Endothelial cell of umbilical vein (primary cell): ENCODE measurements at regions not wholly inside any gene's neighbourhood (a gene's known extent, or its start where the extent isn't known, plus 50 kb on each side); places are given as distances from the start of the nearest gene placed in this dataset.

ENCODE experiments used
- BruUV-seq: library from RNA; stranded (reverse); fragments of 400-500 nt; replicated peaks from 2 replicates; lab custom pipeline; 2021; lab: Mats Ljungman, UMichigan
- CTCF ChIA-PET: fragments of 300-600, 350-600 bp; sonication (Branson Sonifier 250); formaldehyde crosslinking; loops from one replicate; lab custom pipeline; 2021; ENCODE audit warnings: antibody characterized with exemption, inconsistent platforms; lab: Charles Lee
- POLR2A ChIA-PET: fragments of 300-600, 350-600 bp; sonication (Branson Sonifier 250); formaldehyde crosslinking; loops from one replicate; lab custom pipeline; 2021; ENCODE audit warnings: antibody characterized with exemption, inconsistent platforms; lab: Charles Lee
- DNase-seq: peaks from one replicate; pipeline ENCODE4 v3.0.0-alpha.2; 2011; ENCODE audit warnings: low read depth, low spot score
- FAIRE-seq: peaks from 2 replicates; lab custom pipeline; 2011; peaks lifted over from hg19 to GRCh38; lab: Jason Lieb, UNC
- H2AFZ ChIP-seq: 2 replicates; pipeline ENCODE4 v1.6.0; 2012; ENCODE audit warnings: low read depth, low read length, control low read depth, inconsistent platforms
- H3K27ac ChIP-seq: 2 replicates; pipeline ENCODE4 v1.5.1; 2011; ENCODE audit warnings: low read depth, mild to moderate bottlenecking, control low read depth, low read length, moderate library complexity; ENCODE audit not compliant: insufficient read depth
- H3K27me3 ChIP-seq, 2 experiments: 2 replicates each; pipeline versions ENCODE4 v1.6.0 to v1.6.1; 2011; ENCODE audit warnings: low read length in 2 of 2, mixed read lengths in 1 of 2; ENCODE audit not compliant: control insufficient read depth in 2 of 2, insufficient read depth in 2 of 2
- H3K36me3 ChIP-seq, 2 experiments: 2 replicates in 1 of 2; 3 replicates in 1 of 2; pipeline ENCODE4 v1.5.1; 2011; ENCODE audit warnings: low read length in 2 of 2, mild to moderate bottlenecking in 1 of 2, moderate library complexity in 1 of 2; ENCODE audit not compliant: control insufficient read depth in 2 of 2, insufficient read depth in 2 of 2; ENCODE audit errors: extremely low read depth in 1 of 2
- H3K4me1 ChIP-seq: 3 replicates; pipeline ENCODE4 v1.5.1; 2011; ENCODE audit warnings: mild to moderate bottlenecking, low read length; ENCODE audit not compliant: control insufficient read depth, insufficient read depth; ENCODE audit errors: extremely low read depth
- H3K4me2 ChIP-seq: 2 replicates; pipeline ENCODE4 v1.6.1; 2011; ENCODE audit warnings: low read length, control low read depth, mixed read lengths; ENCODE audit not compliant: insufficient read depth
- H3K4me3 ChIP-seq, 3 experiments: fragments of 200-600 bp in 1 of 3; sonication (generic), shearing (Covaris generic) in 1 of 3; replicated peaks in 1 of 3; 2 replicates each; pipeline ENCODE4 v1.5.1; 2011 to 2016; ENCODE audit warnings: control low read depth in 3 of 3, low read length in 3 of 3, mild to moderate bottlenecking in 2 of 3, inconsistent platforms in 1 of 3, low read depth in 1 of 3, moderate library complexity in 1 of 3; ENCODE audit not compliant: insufficient read depth in 1 of 3
- H3K79me2 ChIP-seq: 2 replicates; pipeline ENCODE4 v1.6.0; 2012; ENCODE audit warnings: low read length, inconsistent platforms; ENCODE audit not compliant: control insufficient read depth, insufficient read depth
- H3K9ac ChIP-seq: replicated peaks from 2 replicates; pipeline ENCODE3; 2011; ENCODE audit warnings: low read length, control low read depth; ENCODE audit not compliant: insufficient read depth; ENCODE audit errors: extremely low read depth
- H3K9me1 ChIP-seq: replicated peaks from 3 replicates; pipeline ENCODE4 v1.6.0; 2011; ENCODE audit warnings: mild to moderate bottlenecking, low read length; ENCODE audit not compliant: control insufficient read depth, insufficient read depth; ENCODE audit errors: extremely low read depth
- H3K9me3 ChIP-seq: replicated peaks from 2 replicates; pipeline ENCODE4 v1.5.1; 2012; ENCODE audit warnings: low read length, inconsistent platforms; ENCODE audit not compliant: control insufficient read depth, insufficient read depth
- H4K20me1 ChIP-seq: replicated peaks from 2 replicates; pipeline ENCODE3; 2011; ENCODE audit warnings: mild to moderate bottlenecking, low read length; ENCODE audit not compliant: control insufficient read depth, insufficient read depth; ENCODE audit errors: extremely low read depth
- EZH2 ChIP-seq: IDR thresholded peaks from 2 replicates; pipeline ENCODE4 v1.6.1; 2012; ENCODE audit warnings: borderline replicate concordance, low read depth, mild to moderate bottlenecking, moderate library complexity, low read length, inconsistent platforms; ENCODE audit not compliant: severe bottlenecking
- FOS ChIP-seq: IDR thresholded peaks from 2 replicates; pipeline ENCODE4 v1.6.1; 2011; ENCODE audit warnings: mild to moderate bottlenecking, low read length, moderate library complexity, borderline replicate concordance; ENCODE audit not compliant: insufficient read depth
- GATA2 ChIP-seq: IDR thresholded peaks from 2 replicates; pipeline ENCODE4 v1.7.0; 2011; ENCODE audit warnings: low read depth, mild to moderate bottlenecking, moderate library complexity, mixed read lengths, low read length; ENCODE audit not compliant: insufficient read length, insufficient read depth
- JUN ChIP-seq: IDR thresholded peaks from 2 replicates; pipeline ENCODE4 v1.6.1; 2011; ENCODE audit warnings: borderline replicate concordance, low read depth; ENCODE audit not compliant: insufficient read length, insufficient read depth
- MAX ChIP-seq: IDR thresholded peaks from 2 replicates; pipeline ENCODE4 v1.6.1; 2011; ENCODE audit not compliant: insufficient read depth, insufficient read length
- MYC ChIP-seq: IDR thresholded peaks from one replicate; pipeline ENCODE4 v1.6.1; 2011; ENCODE audit warnings: mild to moderate bottlenecking, low read depth, low read length
- POLR2A ChIP-seq: IDR thresholded peaks from 2 replicates; pipeline ENCODE4 v1.6.1; 2012; ENCODE audit warnings: low read depth, mild to moderate bottlenecking, control low read depth, low read length
- POLR2AphosphoS5 ChIP-seq: IDR thresholded peaks from 2 replicates; pipeline ENCODE4 v1.6.1; 2012; ENCODE audit warnings: low read depth, mild to moderate bottlenecking, control low read depth, low read length, moderate library complexity; ENCODE audit not compliant: insufficient read depth
- dilution Hi-C: fragments of 300-500 bp; cut with MboI; formaldehyde crosslinking; loops from one replicate; pipeline ENCODE4 v1.15.0; 2019; ENCODE audit warnings: low sequenced_read_pairs; ENCODE audit not compliant: extremely low pct_ligation_motif_present
- intact Hi-C: fragments of 100-400 bp; cut with micrococcal nuclease; formaldehyde crosslinking; loops from one replicate; pipeline ENCODE4 v1.10.0; 2022
- TF ChIP-seq, protein P1 (sequence below), 2 donors: IDR thresholded peaks; 1 replicate in 1 of 2; 2 replicates in 1 of 2; pipeline ENCODE4 v1.5.1; 2011; ENCODE audit warnings: low read length in 2 of 2, mild to moderate bottlenecking in 2 of 2, moderate library complexity in 2 of 2, control low read depth in 1 of 2, inconsistent platforms in 1 of 2, low read depth in 1 of 2; ENCODE audit not compliant: insufficient read depth in 1 of 2; ENCODE audit errors: extremely low read depth in 1 of 2

DNA sequence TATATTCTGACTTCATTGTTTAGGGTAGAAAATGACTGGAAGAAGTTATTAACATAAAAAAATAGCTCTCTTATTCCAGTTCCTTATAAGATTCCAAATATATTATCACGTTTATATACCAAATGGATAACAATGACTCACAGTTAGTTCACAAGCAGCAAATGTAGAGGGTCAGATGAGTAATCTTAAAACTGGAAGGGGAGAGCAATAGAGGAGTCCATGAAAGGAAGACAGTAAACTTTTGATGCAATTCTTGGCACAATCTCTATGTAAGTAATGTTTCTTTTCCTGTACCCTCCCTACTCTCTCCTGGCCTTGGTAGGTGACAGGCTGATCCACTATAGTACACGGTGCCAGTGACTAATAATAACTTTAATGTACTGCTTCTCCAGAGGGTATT is 259.0 kb upstream of the TRPC5 start:
- no peak overlapping the region for H3K27ac ChIP-seq
- DNase-seq: no peak
- no peak overlapping the region for H3K4me3 ChIP-seq
- H3K9ac ChIP-seq: no peak overlapping the region
- TF ChIP-seq, protein P1, sequence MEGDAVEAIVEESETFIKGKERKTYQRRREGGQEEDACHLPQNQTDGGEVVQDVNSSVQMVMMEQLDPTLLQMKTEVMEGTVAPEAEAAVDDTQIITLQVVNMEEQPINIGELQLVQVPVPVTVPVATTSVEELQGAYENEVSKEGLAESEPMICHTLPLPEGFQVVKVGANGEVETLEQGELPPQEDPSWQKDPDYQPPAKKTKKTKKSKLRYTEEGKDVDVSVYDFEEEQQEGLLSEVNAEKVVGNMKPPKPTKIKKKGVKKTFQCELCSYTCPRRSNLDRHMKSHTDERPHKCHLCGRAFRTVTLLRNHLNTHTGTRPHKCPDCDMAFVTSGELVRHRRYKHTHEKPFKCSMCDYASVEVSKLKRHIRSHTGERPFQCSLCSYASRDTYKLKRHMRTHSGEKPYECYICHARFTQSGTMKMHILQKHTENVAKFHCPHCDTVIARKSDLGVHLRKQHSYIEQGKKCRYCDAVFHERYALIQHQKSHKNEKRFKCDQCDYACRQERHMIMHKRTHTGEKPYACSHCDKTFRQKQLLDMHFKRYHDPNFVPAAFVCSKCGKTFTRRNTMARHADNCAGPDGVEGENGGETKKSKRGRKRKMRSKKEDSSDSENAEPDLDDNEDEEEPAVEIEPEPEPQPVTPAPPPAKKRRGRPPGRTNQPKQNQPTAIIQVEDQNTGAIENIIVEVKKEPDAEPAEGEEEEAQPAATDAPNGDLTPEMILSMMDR (IDR thresholded peaks at IDR 0.05; ENCODE audit: extremely low read depth in 1 of 2, insufficient read depth in 1 of 2, low read depth in 1 of 2, low read length in 2 of 2): no peak
- no peak for TF ChIP-seq POLR2A
- TF ChIP-seq MAX: no peak
- TF ChIP-seq POLR2AphosphoS5: no peak
- no peak for TF ChIP-seq JUN
- dilution Hi-C loops (no loop called here), intact Hi-C loops (no loop called here)
- no peaks in the 10 kb centered on the region for H4K20me1 ChIP-seq
- H3K79me2 ChIP-seq: no peaks in the 10 kb centered on the region
- H3K4me1 ChIP-seq: no peaks in the 10 kb centered on the region
- no TSS peak for BruUV-seq
- H2AFZ ChIP-seq: no peak overlapping the region
- no peaks in the 10 kb centered on the region for H3K27me3 ChIP-seq
- no peak overlapping the region for H3K4me2 ChIP-seq
- ChIA-PET CTCF (no interaction called here), POLR2A (no interaction called here)
- H3K9me3 ChIP-seq: no peaks in the 10 kb centered on the region
- no peaks in the 10 kb centered on the region for H3K36me3 ChIP-seq
- no peak for FAIRE-seq
- no peaks in the 10 kb centered on the region for H3K9me1 ChIP-seq

GRCh38 chrX:112313201-112313600 is 230.6 kb upstream of the TRPC5 start:
- POLR2A ChIA-PET: no interaction called here
- Histone ChIP-seq H3K79me2 (no peaks in the 10 kb centered on the region), H3K27me3 (no peaks in the 10 kb centered on the region), H3K9me1 (no peaks in the 10 kb centered on the region), H3K9ac (no peak overlapping the region), H4K20me1 (no peaks in the 10 kb centered on the region), H3K4me1 (no peaks in the 10 kb centered on the region), H2AFZ (no peak overlapping the region), H3K4me2 (no peak overlapping the region), H3K4me3 (no peak overlapping the region), H3K27ac (no peak overlapping the region), H3K9me3 (no peaks in the 10 kb centered on the region), H3K36me3 (no peaks in the 10 kb centered on the region)
- intact Hi-C loops (no loop called here), dilution Hi-C loops (no loop called here)
- no TSS peak for BruUV-seq
- FAIRE-seq (no peak), DNase-seq (no peak)
- TF ChIP-seq POLR2A: no peak
- no peak for TF ChIP-seq FOS
- TF ChIP-seq EZH2: no peak
- TF ChIP-seq, protein P1 (IDR thresholded peaks at IDR 0.05; ENCODE audit: extremely low read depth in 1 of 2, insufficient read depth in 1 of 2, low read depth in 1 of 2, low read length in 2 of 2): no peak
- no peak for TF ChIP-seq POLR2AphosphoS5
- no peak for TF ChIP-seq MAX
- no peak for TF ChIP-seq JUN
- no peak for TF ChIP-seq GATA2
- TF ChIP-seq MYC: no peak
- CTCF ChIA-PET: no interaction called here
